Stomach (tissue), 8 donors: ENCODE measurements at regions not wholly inside any gene's neighbourhood (a gene's known extent, or its start where the extent isn't known, plus 50 kb on each side); places are given as distances from the start of the nearest gene placed in this dataset.

Source experiments
- DNase-seq, 2 donors: peaks; one replicate each; pipeline versions ENCODE4 v3.0.0 to v3.0.0-alpha.2; 2013 to 2019
- H3K27ac ChIP-seq, 5 donors: fragments of 200-600 bp in 4 of 5; sonication (generic) in 4 of 5; one replicate each; pipeline ENCODE4 v1.5.1; 2013 to 2019; ENCODE audit warnings: mild to moderate bottlenecking in 1 of 5, moderate library complexity in 1 of 5
- H3K27me3 ChIP-seq, 3 donors: fragments of 200-600 bp; sonication (generic); one replicate each; pipeline ENCODE4 v1.5.1; 2017 to 2019; ENCODE audit warnings: mixed run types in 1 of 3
- H3K36me3 ChIP-seq, 4 donors: fragments of 200-600 bp; sonication (generic); 1 replicate in 3 of 4; 2 replicates in 1 of 4; pipeline ENCODE4 v1.5.1; 2016 to 2019
- H3K4me1 ChIP-seq, 4 donors: fragments of 200-600 bp; sonication (generic); one replicate each; pipeline ENCODE4 v1.5.1; 2016 to 2019
- H3K4me3 ChIP-seq, 4 donors: fragments of 200-600 bp; sonication (generic) in 3 of 4; one replicate each; pipeline ENCODE4 v1.5.1; 2016 to 2019; ENCODE audit warnings: mild to moderate bottlenecking in 1 of 4
- H3K9me3 ChIP-seq, 4 donors: fragments of 200-600 bp; sonication (generic); one replicate each; pipeline ENCODE4 v1.5.1; 2016 to 2019
- EP300 ChIP-seq: sonication (generic); formaldehyde crosslinking; IDR thresholded peaks from one replicate; pipeline ENCODE4 v1.6.1; 2017; ENCODE audit warnings: antibody characterized with exemption
- POLR2A ChIP-seq, 4 donors: fragments of 450-650 bp; IDR thresholded peaks; one replicate each; pipeline ENCODE4 v1.6.1; 2016; ENCODE audit warnings: antibody characterized with exemption in 4 of 4, control low read depth in 2 of 4, mild to moderate bottlenecking in 1 of 4, moderate library complexity in 1 of 4
- POLR2AphosphoS5 ChIP-seq, 3 donors: sonication (generic); formaldehyde crosslinking; IDR thresholded peaks; one replicate each; pipeline ENCODE4 v1.6.1; 2016; ENCODE audit warnings: antibody characterized with exemption in 3 of 3
- WGBS, 5 donors: extraction: QIAGEN DNeasy Blood & Tissue Kit in 3 of 5; methylation state at CpG; one replicate each; pipeline versions ENCODE4 v1.1.5 to v1.1.7; 2013 to 2018; 5-methylcytosine and 5-hydroxymethylcytosine counted together
- intact Hi-C: fragments of 100-400 bp; cut with DNase I; formaldehyde crosslinking; loops from one replicate; pipeline ENCODE4 v1.15.1; 2023; ENCODE audit warnings: low total_unique reads
- TF ChIP-seq, protein P1 (sequence below), 7 experiments: fragments of 450-650 bp in 4 of 7; fragments of 200-600 bp in 3 of 7; sonication (generic) in 3 of 7; IDR thresholded peaks; one replicate each; pipeline ENCODE4 v1.5.1; 2016 to 2019; ENCODE audit warnings: antibody characterized with exemption in 7 of 7, control low read depth in 2 of 7, mild to moderate bottlenecking in 1 of 7
- donor health status: healthy with polysubstance abuse.
- donor health status: Bipolar disorder and iron deficiency.
- donor health status: healthy.

- no peaks in the 10 kb centered on the region for H3K27me3 ChIP-seq
- no peaks in the 10 kb centered on the region for H3K36me3 ChIP-seq
- WGBS, 5 donors = 79 to 81% (median 79%) methylated on average over 5 to 6 of the region's 6 CpGs
- no peak for DNase-seq
- peaks cover 0 to 23% (median 10%) of the 10 kb centered on the region in 4 donors for H3K9me3 ChIP-seq
- no peak overlapping the region for H3K4me3 ChIP-seq
- H3K27ac ChIP-seq = no peak overlapping the region
- TF ChIP-seq EP300 (no peak), POLR2AphosphoS5 (IDR thresholded peaks at IDR 0.05) (no peak)
- TF ChIP-seq, protein P1, sequence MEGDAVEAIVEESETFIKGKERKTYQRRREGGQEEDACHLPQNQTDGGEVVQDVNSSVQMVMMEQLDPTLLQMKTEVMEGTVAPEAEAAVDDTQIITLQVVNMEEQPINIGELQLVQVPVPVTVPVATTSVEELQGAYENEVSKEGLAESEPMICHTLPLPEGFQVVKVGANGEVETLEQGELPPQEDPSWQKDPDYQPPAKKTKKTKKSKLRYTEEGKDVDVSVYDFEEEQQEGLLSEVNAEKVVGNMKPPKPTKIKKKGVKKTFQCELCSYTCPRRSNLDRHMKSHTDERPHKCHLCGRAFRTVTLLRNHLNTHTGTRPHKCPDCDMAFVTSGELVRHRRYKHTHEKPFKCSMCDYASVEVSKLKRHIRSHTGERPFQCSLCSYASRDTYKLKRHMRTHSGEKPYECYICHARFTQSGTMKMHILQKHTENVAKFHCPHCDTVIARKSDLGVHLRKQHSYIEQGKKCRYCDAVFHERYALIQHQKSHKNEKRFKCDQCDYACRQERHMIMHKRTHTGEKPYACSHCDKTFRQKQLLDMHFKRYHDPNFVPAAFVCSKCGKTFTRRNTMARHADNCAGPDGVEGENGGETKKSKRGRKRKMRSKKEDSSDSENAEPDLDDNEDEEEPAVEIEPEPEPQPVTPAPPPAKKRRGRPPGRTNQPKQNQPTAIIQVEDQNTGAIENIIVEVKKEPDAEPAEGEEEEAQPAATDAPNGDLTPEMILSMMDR (IDR thresholded peaks at IDR 0.05) = no peak
- no peaks in the 10 kb centered on the region for H3K4me1 ChIP-seq
- intact Hi-C loops = no loop called here
These were observed 964.6 kb downstream of the BRINP3 start for GRCh38 chr1:189513091-189513490.

- H3K4me3 ChIP-seq = no peak overlapping the region
- no peaks in the 10 kb centered on the region for H3K36me3 ChIP-seq
- WGBS, 5 donors = 56 to 65% (median 62%) methylated on average over 6 of the region's 6 CpGs
- DNase-seq = no peak
- H3K4me1 ChIP-seq = no peaks in the 10 kb centered on the region
- no peaks in the 10 kb centered on the region for H3K27me3 ChIP-seq
- intact Hi-C loops = no loop called here
- TF ChIP-seq EP300 (no peak), POLR2AphosphoS5 (IDR thresholded peaks at IDR 0.05) (no peak), POLR2A (IDR thresholded peaks at IDR 0.05) (no peak)
- TF ChIP-seq, protein P1 (IDR thresholded peaks at IDR 0.05) = no peak
- H3K9me3 ChIP-seq = no peaks in the 10 kb centered on the region
- no peak overlapping the region for H3K27ac ChIP-seq
These were observed 955.2 kb downstream of the BRINP3 start for GRCh38 chr1:189522441-189522840.

DNA sequence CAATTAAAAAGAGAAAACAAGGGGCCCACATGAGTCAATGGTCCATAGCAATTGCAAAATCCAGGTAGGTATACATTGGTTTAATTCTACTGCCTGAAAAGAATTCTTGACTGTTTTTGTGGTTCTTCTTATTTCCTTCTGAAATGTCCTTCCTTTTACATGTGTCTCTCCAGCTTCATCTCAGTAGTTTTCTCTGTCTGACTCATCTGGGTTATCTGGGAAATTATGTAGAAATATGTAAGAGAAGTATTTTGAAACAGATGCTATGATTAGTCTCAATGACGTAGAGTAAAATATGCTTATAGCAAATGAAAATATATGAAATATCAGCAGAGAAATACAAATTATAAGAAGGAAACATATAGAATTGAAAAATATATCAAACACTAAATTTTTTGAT, 953.2 kb downstream of the BRINP3 start:
- 85 to 92% (median 87%) methylated on average over 1 of the region's 1 CpG for WGBS, 5 donors
- H3K27me3 ChIP-seq = no peaks in the 10 kb centered on the region
- no peaks in the 10 kb centered on the region for H3K9me3 ChIP-seq
- no peak overlapping the region for H3K4me3 ChIP-seq
- DNase-seq = no peak
- intact Hi-C loops = no loop called here
- no peaks in the 10 kb centered on the region for H3K4me1 ChIP-seq
- no peaks in the 10 kb centered on the region for H3K36me3 ChIP-seq
- H3K27ac ChIP-seq = no peak overlapping the region
- TF ChIP-seq POLR2A (IDR thresholded peaks at IDR 0.05) = no peak
- no peak for TF ChIP-seq POLR2AphosphoS5 (IDR thresholded peaks at IDR 0.05)
- TF ChIP-seq EP300 = no peak
- TF ChIP-seq, protein P1 (IDR thresholded peaks at IDR 0.05) = no peak

DNA sequence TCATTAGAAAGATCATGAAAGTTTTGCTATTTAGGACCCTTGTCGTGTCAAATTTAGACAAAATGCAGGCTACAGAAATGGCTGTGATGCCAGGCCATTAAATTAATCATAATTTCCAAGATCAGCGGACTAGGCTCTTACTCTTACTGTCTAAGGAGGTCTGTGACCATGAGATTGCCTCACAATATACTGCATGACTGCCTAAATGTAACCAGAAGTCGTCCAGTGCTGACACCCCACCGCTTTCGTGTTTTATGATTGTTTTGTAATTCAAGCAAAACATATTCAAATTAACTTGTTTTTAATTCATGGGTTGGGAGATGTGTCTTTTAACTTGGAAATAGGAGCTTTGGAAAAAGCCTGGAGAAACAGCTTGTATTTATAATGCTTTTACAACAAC, 947.5 kb downstream of the BRINP3 start:
- no peaks in the 10 kb centered on the region for H3K9me3 ChIP-seq
- no peak overlapping the region for H3K4me3 ChIP-seq
- TF ChIP-seq EP300 (no peak), POLR2A (IDR thresholded peaks at IDR 0.05) (no peak), POLR2AphosphoS5 (IDR thresholded peaks at IDR 0.05) (no peak)
- TF ChIP-seq, protein P1 (IDR thresholded peaks at IDR 0.05) = no peak
- intact Hi-C loops = no loop called here
- no peak for DNase-seq
- 61 to 76% (median 65%) methylated on average over 5 of the region's 5 CpGs for WGBS, 5 donors
- no peaks in the 10 kb centered on the region for H3K36me3 ChIP-seq
- no peaks in the 10 kb centered on the region for H3K4me1 ChIP-seq
- no peaks in the 10 kb centered on the region for H3K27me3 ChIP-seq
- no peak overlapping the region for H3K27ac ChIP-seq
